IMR-90 (cell line): ENCODE measurements at regions not wholly inside any gene's neighbourhood (a gene's known extent, or its start where the extent isn't known, plus 50 kb on each side); places are given as distances from the start of the nearest gene placed in this dataset.

Experiments used
- ATAC-seq: fragments of 200-7000 bp; cut with Tn5 transposase; 2 replicates; pipeline ENCODE4 v1.9.1; 2020; ENCODE audit warnings: low read depth, mild to moderate bottlenecking, moderate library complexity
- BruUV-seq: library from RNA; stranded (reverse); fragments of 400-500 nt; replicated peaks from 2 replicates; lab custom pipeline; 2021; lab: Mats Ljungman, UMichigan
- CTCF ChIA-PET: fragments of 300-600 bp; formaldehyde crosslinking; extraction: SDS; loops from one replicate; lab custom pipeline; 2021; ENCODE audit warnings: antibody characterized with exemption; lab: Yijun Ruan, JAX
- POLR2A ChIA-PET: fragments of 300-600 bp; sonication (Branson Sonifier 250); formaldehyde crosslinking; loops from one replicate; lab custom pipeline; 2022; ENCODE audit warnings: antibody characterized with exemption; ENCODE audit not compliant: unreplicated experiment; lab: Charles Lee
- DNase-seq: peaks from one replicate; pipeline ENCODE4 v3.0.0; 2013
- H2AFZ ChIP-seq: replicated peaks from 2 replicates; pipeline ENCODE3; 2013; ENCODE audit warnings: low read length, mild to moderate bottlenecking; ENCODE audit not compliant: poor library complexity
- H2AK5ac ChIP-seq: 2 replicates; pipeline ENCODE4 v1.6.1; 2013; ENCODE audit warnings: low read depth, low read length, inconsistent platforms
- H2AK9ac ChIP-seq: replicated peaks from 2 replicates; pipeline ENCODE3; 2013; ENCODE audit warnings: mild to moderate bottlenecking, low read depth, low read length, moderate library complexity; ENCODE audit not compliant: poor library complexity
- H2BK120ac ChIP-seq: 2 replicates; pipeline ENCODE4 v1.6.1; 2013; ENCODE audit warnings: low read depth, low read length, inconsistent platforms
- H2BK15ac ChIP-seq: 3 replicates; pipeline ENCODE4 v1.6.1; 2013; ENCODE audit warnings: low read depth, low read length, inconsistent platforms
- H2BK20ac ChIP-seq: 2 replicates; pipeline ENCODE4 v1.6.1; 2013; ENCODE audit warnings: low read depth, mild to moderate bottlenecking, inconsistent platforms, low read length, moderate library complexity
- H2BK5ac ChIP-seq: 2 replicates; pipeline ENCODE4 v1.6.1; 2013; ENCODE audit warnings: mild to moderate bottlenecking, low read depth, low read length, inconsistent platforms; ENCODE audit not compliant: poor library complexity, severe bottlenecking
- H3K14ac ChIP-seq: replicated peaks from 2 replicates; pipeline ENCODE4 v1.6.1; 2013; ENCODE audit warnings: low read depth, low read length, inconsistent platforms
- H3K18ac ChIP-seq: 2 replicates; pipeline ENCODE4 v1.6.1; 2013; ENCODE audit warnings: low read depth, low read length, control low read depth
- H3K23ac ChIP-seq: 2 replicates; pipeline ENCODE4 v1.6.1; 2013; ENCODE audit warnings: low read depth, low read length, inconsistent platforms
- H3K27ac ChIP-seq: 2 replicates; pipeline ENCODE4 v1.5.1; 2013; ENCODE audit warnings: mild to moderate bottlenecking, control low read depth, low read length; ENCODE audit not compliant: insufficient read depth
- H3K27me3 ChIP-seq: 2 replicates; pipeline ENCODE4 v1.6.1; 2013; ENCODE audit warnings: low read length; ENCODE audit not compliant: control insufficient read depth, insufficient read depth
- H3K36me3 ChIP-seq: 2 replicates; pipeline ENCODE4 v1.6.1; 2013; ENCODE audit warnings: low read length, mixed read lengths; ENCODE audit not compliant: control insufficient read depth, insufficient read depth
- H3K4ac ChIP-seq: 2 replicates; pipeline ENCODE4 v1.6.1; 2013; ENCODE audit warnings: low read depth, low read length, inconsistent platforms
- H3K4me1 ChIP-seq: 2 replicates; pipeline ENCODE4 v1.6.1; 2013; ENCODE audit warnings: low read length, mixed read lengths; ENCODE audit not compliant: control insufficient read depth, insufficient read depth
- H3K4me2 ChIP-seq: 2 replicates; pipeline ENCODE4 v1.6.1; 2013; ENCODE audit warnings: low read depth, mild to moderate bottlenecking, control low read depth, low read length, moderate library complexity
- H3K4me3 ChIP-seq: 2 replicates; pipeline ENCODE4 v1.5.1; 2013; ENCODE audit warnings: low read depth, mild to moderate bottlenecking, control low read depth, low read length, moderate library complexity; ENCODE audit not compliant: insufficient read depth
- H3K56ac ChIP-seq: 2 replicates; pipeline ENCODE4 v1.6.1; 2013; ENCODE audit warnings: low read length, inconsistent platforms; ENCODE audit not compliant: insufficient read depth; ENCODE audit errors: extremely low read depth
- H3K79me1 ChIP-seq, 2 experiments: 2 replicates each; pipeline ENCODE4 v1.6.1; 2013; ENCODE audit warnings: low read length in 2 of 2, inconsistent platforms in 1 of 2, low read depth in 1 of 2
- H3K9ac ChIP-seq: 2 replicates; pipeline ENCODE4 v1.6.1; 2013; ENCODE audit warnings: low read depth, low read length, control low read depth
- H3K9me1 ChIP-seq: 2 replicates; pipeline ENCODE4 v1.6.1; 2013; ENCODE audit warnings: low read length, inconsistent platforms; ENCODE audit not compliant: insufficient read depth
- H3K9me3 ChIP-seq: 2 replicates; pipeline ENCODE4 v1.6.1; 2013; ENCODE audit warnings: low read length; ENCODE audit not compliant: control insufficient read depth, insufficient read depth
- H4K20me1 ChIP-seq: 2 replicates; pipeline ENCODE4 v1.6.1; 2013; ENCODE audit warnings: low read length, inconsistent platforms; ENCODE audit not compliant: insufficient read depth
- H4K5ac ChIP-seq: 2 replicates; pipeline ENCODE4 v1.6.1; 2013; ENCODE audit warnings: mild to moderate bottlenecking, low read depth, low read length, control low read depth
- H4K8ac ChIP-seq, 2 experiments: 2 replicates each; pipeline ENCODE4 v1.6.1; 2013; ENCODE audit warnings: low read depth in 2 of 2, low read length in 2 of 2, control low read depth in 1 of 2, inconsistent platforms in 1 of 2
- H4K91ac ChIP-seq: 2 replicates; pipeline ENCODE4 v1.6.1; 2013; ENCODE audit warnings: low read depth, low read length, inconsistent platforms; ENCODE audit not compliant: insufficient read depth
- BHLHE40 ChIP-seq: fragments of 150-350 bp; IDR thresholded peaks from 2 replicates; pipeline ENCODE4 v1.6.1; 2016; ENCODE audit warnings: mild to moderate bottlenecking, low read depth, low read length
- CEBPB ChIP-seq: IDR thresholded peaks from 2 replicates; pipeline ENCODE4 v1.6.1; 2012; ENCODE audit warnings: low read depth, low read length, improper control_type of control experiment
- CHD1 ChIP-seq: IDR thresholded peaks from 2 replicates; pipeline ENCODE4 v1.6.1; 2012; ENCODE audit warnings: low read depth, low read length, improper control_type of control experiment
- CTCF ChIP-seq: conservative IDR thresholded peaks from 2 replicates; pipeline ENCODE4 v1.5.1; 2012; ENCODE audit warnings: mild to moderate bottlenecking, low read depth, low read length, improper control_type of control experiment
- ELK1 ChIP-seq: fragments of 150-350 bp; IDR thresholded peaks from 2 replicates; pipeline ENCODE4 v1.6.1; 2016; ENCODE audit warnings: low read depth, mild to moderate bottlenecking, low read length, moderate library complexity, borderline replicate concordance
- MAFK ChIP-seq: IDR thresholded peaks from 2 replicates; pipeline ENCODE4 v1.6.1; 2012; ENCODE audit warnings: low read depth, low read length, improper control_type of control experiment
- MAZ ChIP-seq: IDR thresholded peaks from 2 replicates; pipeline ENCODE4 v1.6.1; 2012; ENCODE audit warnings: low read depth, mild to moderate bottlenecking, low read length, improper control_type of control experiment, moderate library complexity, borderline replicate concordance
- RCOR1 ChIP-seq: IDR thresholded peaks from 2 replicates; pipeline ENCODE4 v1.6.1; 2012; ENCODE audit warnings: mild to moderate bottlenecking, low read length, improper control_type of control experiment; ENCODE audit not compliant: insufficient replicate concordance
- RFX5 ChIP-seq: IDR thresholded peaks from 2 replicates; pipeline ENCODE4 v1.8.0; 2012; ENCODE audit warnings: low read depth, mild to moderate bottlenecking, low read length, moderate library complexity
- SMC3 ChIP-seq: fragments of 150-350 bp; IDR thresholded peaks from 2 replicates; pipeline ENCODE4 v1.6.1; 2016; ENCODE audit warnings: low read depth, mild to moderate bottlenecking, antibody characterized with exemption, low read length, moderate library complexity
- USF2 ChIP-seq: fragments of 150-350 bp; IDR thresholded peaks from 2 replicates; pipeline ENCODE4 v1.6.1; 2017; ENCODE audit warnings: mild to moderate bottlenecking, antibody characterized with exemption, low read length, low read depth
- WGBS, 2 experiments: methylation state at CpG; one replicate each; pipeline versions ENCODE4 v1.1.5 to v1.1.7; 2013; ENCODE audit warnings: missing lambda C conversion rate in 2 of 2; ENCODE audit not compliant: insufficient read length in 1 of 2; ENCODE audit errors: extremely low coverage in 2 of 2; 5-methylcytosine and 5-hydroxymethylcytosine counted together
- dilution Hi-C: fragments of 300-500 bp; cut with HindIII; formaldehyde crosslinking; loops from one replicate; pipeline ENCODE4 v1.14.3; 2018; ENCODE audit warnings: low sequenced_read_pairs; ENCODE audit not compliant: unreplicated experiment
- in situ Hi-C: fragments of 300-500 bp; cut with MboI; formaldehyde crosslinking; loops from 3 replicates; pipeline ENCODE4 v1.14.3; 2019; ENCODE audit warnings: low sequenced_read_pairs, inconsistent platforms, mixed read lengths
- intact Hi-C: fragments of 100-400 bp; cut with micrococcal nuclease; formaldehyde crosslinking; loops from 2 replicates; pipeline ENCODE4 v1.10.0; 2022

GRCh38 chr3:110758208-110758607 lies 313.4 kb upstream of the NECTIN3 start:
- in situ Hi-C loops (no loop called here), dilution Hi-C loops (no loop called here), intact Hi-C loops (no loop called here)
- Histone ChIP-seq H3K4ac (no peak overlapping the region), H3K27ac (no peak overlapping the region), H2BK20ac (no peak overlapping the region), H3K4me2 (no peak overlapping the region), H4K20me1 (no peaks in the 10 kb centered on the region), H2AK9ac (no peak overlapping the region), H4K91ac (no peak overlapping the region), H3K9me3 (no peaks in the 10 kb centered on the region), H2BK15ac (no peak overlapping the region; the same call in 2 of the 3 replicates), H3K4me3 (no peak overlapping the region), H3K4me1 (no peaks in the 10 kb centered on the region), H2AFZ (peak overlapping the region; percentile 0), H2AK5ac (0 out of 2 replicates have a peak overlapping the region, but pooled peaks have one; percentile 2), H3K79me1 (no peaks in the 10 kb centered on the region), H3K9me1 (no peaks in the 10 kb centered on the region), H3K27me3 (no peaks in the 10 kb centered on the region), H3K56ac (no peak overlapping the region), H3K18ac (no peak overlapping the region), H3K23ac (no peak overlapping the region), H3K9ac (no peak overlapping the region), H3K14ac (no peak overlapping the region), H3K36me3 (no peaks in the 10 kb centered on the region), H2BK120ac (no peak overlapping the region; the same call in 1 of the 2 replicates), H4K8ac (no peak overlapping the region), H4K5ac (no peak overlapping the region), H2BK5ac (no peak overlapping the region)
- ATAC-seq (no peak), DNase-seq (peak; percentile 31)
- ChIA-PET CTCF (no interaction called here), POLR2A (no interaction called here)
- no TSS peak for BruUV-seq
- 100% methylated on average over 1 of the region's 2 CpGs; no CpG with 5 or more reads in 1 of the 2 experiments for WGBS, 2 experiments
- TF ChIP-seq MAZ (no peak), USF2 (no peak), CHD1 (no peak), CTCF (no peak), MAFK (no peak), RCOR1 (no peak), RFX5 (no peak), CEBPB (no peak), ELK1 (no peak), SMC3 (no peak), BHLHE40 (no peak)
